ENCODE measurements at regions not wholly inside any gene's neighbourhood (a gene's known extent, or its start where the extent isn't known, plus 50 kb on each side); places are given as distances from the start of the nearest gene placed in this dataset.

DNA sequence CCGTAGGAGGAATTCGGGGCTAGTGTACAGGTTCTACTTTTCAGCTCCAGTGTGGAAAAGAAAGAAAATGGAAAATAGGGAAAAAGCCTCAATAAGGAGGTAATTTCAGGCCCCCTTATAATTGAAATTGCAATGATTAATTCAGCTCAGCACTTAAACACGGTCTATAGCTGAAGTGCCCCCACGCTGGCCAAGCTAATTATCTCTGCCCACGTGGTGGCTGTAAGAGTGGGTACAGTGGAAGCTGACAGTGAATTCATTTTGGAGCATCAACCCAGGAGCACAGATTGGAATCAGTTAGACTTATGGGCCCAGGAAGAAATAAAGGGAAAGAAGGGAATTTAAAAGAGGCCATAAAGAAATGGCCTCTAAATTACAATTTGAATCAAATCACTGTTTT lies 631.1 kb upstream of the CPEB2 start:
- no peaks in the 10 kb centered on the region for H3K27me3 ChIP-seq (replicated peaks in 1 of 7)
- H3K27ac ChIP-seq = no peak overlapping the region
- H3K9me3 ChIP-seq = no peaks in the 10 kb centered on the region
- H3K4me3 ChIP-seq = no peak overlapping the region
- no peak for DNase-seq
- no peaks in the 10 kb centered on the region for H3K36me3 ChIP-seq
- WGBS, 5 donors = 79 to 94% (median 83%) methylated on average over 5 of the region's 5 CpGs
- no peaks in the 10 kb centered on the region for H3K4me1 ChIP-seq
- intact Hi-C loops (cut with DNase I; ENCODE audit: low total_unique reads) = no loop called here
- TF ChIP-seq POLR2A (IDR thresholded peaks at IDR 0.05) (no peak), CTCF (IDR thresholded peaks at IDR 0.05 in 8 of 11, conservative IDR thresholded peaks at IDR 0.05 in 3 of 11) (no peak), POLR2AphosphoS5 (IDR thresholded peaks at IDR 0.05) (no peak)

- H3K27me3 ChIP-seq (replicated peaks in 1 of 7) = no peaks in the 10 kb centered on the region
- WGBS, 5 donors = 83 to 89% (median 88%) methylated on average over 5 of the region's 5 CpGs
- H3K4me1 ChIP-seq = no peaks in the 10 kb centered on the region
- TF ChIP-seq CTCF (IDR thresholded peaks at IDR 0.05 in 8 of 11, conservative IDR thresholded peaks at IDR 0.05 in 3 of 11) (no peak), POLR2A (IDR thresholded peaks at IDR 0.05) (no peak), POLR2AphosphoS5 (IDR thresholded peaks at IDR 0.05) (no peak)
- H3K36me3 ChIP-seq = no peaks in the 10 kb centered on the region
- H3K4me3 ChIP-seq = no peak overlapping the region
- H3K27ac ChIP-seq = no peak overlapping the region
- intact Hi-C loops (cut with DNase I; ENCODE audit: low total_unique reads) = no loop called here
- DNase-seq = no peak
- H3K9me3 ChIP-seq = peaks cover 0 to 11% (median 0%) of the 10 kb centered on the region in 8 donors
Observed at GRCh38 chr4:14375816-14376215, 626.5 kb upstream of the CPEB2 start.

DNA sequence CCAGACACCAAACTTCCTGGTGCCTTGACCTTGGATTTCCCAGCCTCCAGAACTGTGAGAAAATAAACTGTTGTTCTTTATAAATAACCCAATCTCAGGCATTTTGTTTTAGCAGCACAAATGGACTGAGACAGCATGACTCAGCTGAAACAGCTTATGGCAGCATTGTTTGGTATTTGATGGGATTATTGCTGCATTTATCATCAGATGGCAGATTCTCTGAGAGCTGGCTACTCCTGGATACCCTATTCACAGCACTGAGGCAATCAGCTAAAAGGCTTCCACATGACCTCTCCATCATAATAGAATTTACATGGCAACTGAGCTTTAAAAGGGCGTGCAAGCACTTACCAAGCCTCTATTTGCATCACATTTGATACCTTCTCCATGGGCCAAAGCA lies 623.1 kb upstream of the CPEB2 start:
- Histone ChIP-seq H3K36me3 (no peaks in the 10 kb centered on the region), H3K4me3 (no peak overlapping the region), H3K4me1 (no peaks in the 10 kb centered on the region), H3K9me3 (peaks cover 0 to 11% (median 0%) of the 10 kb centered on the region in 8 donors), H3K27me3 (replicated peaks in 1 of 7) (no peaks in the 10 kb centered on the region), H3K27ac (no peak overlapping the region)
- no peak for DNase-seq
- TF ChIP-seq CTCF (IDR thresholded peaks at IDR 0.05 in 8 of 11, conservative IDR thresholded peaks at IDR 0.05 in 3 of 11) (no peak), POLR2A (IDR thresholded peaks at IDR 0.05) (no peak), POLR2AphosphoS5 (IDR thresholded peaks at IDR 0.05) (no peak)
- WGBS, 5 donors = 57 to 100% (median 73%) methylated on average over 1 of the region's 1 CpG
- intact Hi-C loops (cut with DNase I; ENCODE audit: low total_unique reads) = no loop called here

DNA sequence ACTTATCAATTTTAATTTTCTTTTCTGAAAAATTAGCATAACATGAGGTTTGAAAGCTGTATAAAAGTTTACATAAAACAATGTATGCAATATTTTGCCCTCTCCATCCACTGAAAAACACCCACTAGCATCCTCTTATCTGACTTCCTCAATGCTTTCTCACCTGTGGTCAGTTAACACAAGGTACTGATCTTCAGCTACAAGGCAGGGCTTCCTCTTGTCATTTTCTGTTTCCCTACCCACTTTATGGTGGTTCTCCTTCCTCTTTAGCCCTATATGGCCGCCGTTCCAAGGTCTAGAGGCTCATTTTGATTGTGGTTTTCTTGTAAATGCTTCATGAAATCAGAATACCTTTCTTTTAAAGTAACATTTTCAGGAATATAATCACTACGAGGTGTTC lies 618.6 kb upstream of the CPEB2 start:
- Histone ChIP-seq H3K27me3 (replicated peaks in 1 of 7) (no peaks in the 10 kb centered on the region), H3K36me3 (no peaks in the 10 kb centered on the region), H3K4me3 (no peak overlapping the region), H3K9me3 (peaks cover 0 to 12% (median 0%) of the 10 kb centered on the region in 8 donors), H3K4me1 (no peaks in the 10 kb centered on the region), H3K27ac (no peak overlapping the region)
- 20 to 35% (median 25%) methylated on average over 3 of the region's 3 CpGs for WGBS, 5 donors
- intact Hi-C loops (cut with DNase I; ENCODE audit: low total_unique reads) = no loop called here
- no peak for TF ChIP-seq POLR2AphosphoS5 (IDR thresholded peaks at IDR 0.05)
- TF ChIP-seq CTCF (IDR thresholded peaks at IDR 0.05 in 8 of 11, conservative IDR thresholded peaks at IDR 0.05 in 3 of 11) = no peak
- no peak for TF ChIP-seq POLR2A (IDR thresholded peaks at IDR 0.05)
- DNase-seq = no peak

All from spleen (tissue), 11 donors.